Osteoblast (primary cell): ENCODE measurements at regions not wholly inside any gene's neighbourhood (a gene's known extent, or its start where the extent isn't known, plus 50 kb on each side); places are given as distances from the start of the nearest gene placed in this dataset.
A peak's percentile ranks its signal among the peaks of the same experiment; 100 is the strongest.

Experiments
- DNase-seq: peaks from one replicate; pipeline ENCODE4 v3.0.0; 2011; ENCODE audit warnings: low spot score, mixed read lengths; ENCODE audit not compliant: insufficient read length; ENCODE audit errors: missing footprints
- H2AFZ ChIP-seq: 2 replicates; pipeline ENCODE4 v1.6.0; 2011; ENCODE audit warnings: mild to moderate bottlenecking, low read length
- H3K27ac ChIP-seq: 2 replicates; pipeline ENCODE4 v1.5.1; 2011; ENCODE audit warnings: mild to moderate bottlenecking, low read depth, low read length, moderate library complexity
- H3K27me3 ChIP-seq: 2 replicates; pipeline ENCODE4 v1.6.0; 2012; ENCODE audit warnings: mild to moderate bottlenecking, control low read depth, inconsistent platforms, low read length, moderate library complexity; ENCODE audit not compliant: insufficient read depth
- H3K36me3 ChIP-seq: 2 replicates; pipeline ENCODE4 v1.5.1; 2011; ENCODE audit warnings: mild to moderate bottlenecking, low read length, control low read depth, moderate library complexity; ENCODE audit not compliant: insufficient read depth
- H3K4me1 ChIP-seq: 2 replicates; pipeline ENCODE4 v1.5.1; 2011; ENCODE audit warnings: mild to moderate bottlenecking, low read length, control low read depth, moderate library complexity; ENCODE audit not compliant: insufficient read depth
- H3K4me2 ChIP-seq: 2 replicates; pipeline ENCODE4 v1.6.0; 2011; ENCODE audit warnings: mild to moderate bottlenecking, low read length; ENCODE audit not compliant: insufficient read depth
- H3K4me3 ChIP-seq: fragments of 200-600 bp; sonication (generic); 3 replicates; pipeline ENCODE4 v1.5.1; 2012; ENCODE audit warnings: mild to moderate bottlenecking, low read length, inconsistent platforms; ENCODE audit not compliant: insufficient read depth
- H3K79me2 ChIP-seq: 2 replicates; pipeline ENCODE4 v1.6.0; 2012; ENCODE audit warnings: mild to moderate bottlenecking, low read length, control low read depth, inconsistent platforms; ENCODE audit not compliant: insufficient read depth
- H3K9me3 ChIP-seq: 2 replicates; pipeline ENCODE4 v1.5.1; 2011; ENCODE audit warnings: low read depth, low read length, control low read depth
- H4K20me1 ChIP-seq: 2 replicates; pipeline ENCODE4 v1.6.0; 2012; ENCODE audit warnings: mild to moderate bottlenecking, low read length, control low read depth; ENCODE audit not compliant: insufficient read depth
- CTCF ChIP-seq: IDR thresholded peaks from 2 replicates; pipeline ENCODE4 v1.5.1; 2011; ENCODE audit warnings: mild to moderate bottlenecking, low read depth, low read length, moderate library complexity; ENCODE audit errors: extremely low read depth

- no peaks in the 10 kb centered on the region for H3K27me3 ChIP-seq
- no peak for TF ChIP-seq CTCF
- no peaks in the 10 kb centered on the region for H3K79me2 ChIP-seq
- peak overlapping the region; percentile 30 for H3K4me2 ChIP-seq
- H3K36me3 ChIP-seq, result no peaks in the 10 kb centered on the region
- no peaks in the 10 kb centered on the region for H4K20me1 ChIP-seq
- peak overlapping the region; percentile 2 for H3K4me3 ChIP-seq
- no peaks in the 10 kb centered on the region for H3K4me1 ChIP-seq
- H2AFZ ChIP-seq, result peak overlapping the region; percentile 79
- DNase-seq, result peak; percentile 54
- H3K9me3 ChIP-seq, result no peaks in the 10 kb centered on the region
- H3K27ac ChIP-seq, result no peak overlapping the region
These were observed 364.5 kb upstream of the CDH2 start for GRCh38 chr18:28541276-28541930.

GRCh38 chr18:28529644-28530043, 352.7 kb upstream of the CDH2 start:
- H3K4me2 ChIP-seq, result no peak overlapping the region
- no peaks in the 10 kb centered on the region for H3K79me2 ChIP-seq
- H3K27me3 ChIP-seq, result no peaks in the 10 kb centered on the region
- TF ChIP-seq CTCF, result no peak
- H4K20me1 ChIP-seq, result no peaks in the 10 kb centered on the region
- H3K36me3 ChIP-seq, result no peaks in the 10 kb centered on the region
- no peaks in the 10 kb centered on the region for H3K9me3 ChIP-seq
- no peaks in the 10 kb centered on the region for H3K4me1 ChIP-seq
- DNase-seq, result no peak
- H2AFZ ChIP-seq, result no peak overlapping the region
- H3K4me3 ChIP-seq, result no peak overlapping the region
- no peak overlapping the region for H3K27ac ChIP-seq

GRCh38 chr18:28526196-28526595, 349.3 kb upstream of the CDH2 start:
- Histone ChIP-seq H2AFZ (no peak overlapping the region), H3K36me3 (no peaks in the 10 kb centered on the region), H3K79me2 (no peaks in the 10 kb centered on the region), H3K27ac (no peak overlapping the region), H4K20me1 (no peaks in the 10 kb centered on the region), H3K4me1 (no peaks in the 10 kb centered on the region), H3K9me3 (no peaks in the 10 kb centered on the region), H3K27me3 (no peaks in the 10 kb centered on the region), H3K4me3 (no peak overlapping the region), H3K4me2 (no peak overlapping the region)
- no peak for TF ChIP-seq CTCF
- no peak for DNase-seq

- H3K4me2 ChIP-seq, result no peak overlapping the region
- TF ChIP-seq CTCF, result no peak
- H3K4me3 ChIP-seq, result no peak overlapping the region
- H3K79me2 ChIP-seq, result no peaks in the 10 kb centered on the region
- no peaks in the 10 kb centered on the region for H3K27me3 ChIP-seq
- H2AFZ ChIP-seq, result no peak overlapping the region
- no peaks in the 10 kb centered on the region for H4K20me1 ChIP-seq
- no peak for DNase-seq
- no peaks in the 10 kb centered on the region for H3K4me1 ChIP-seq
- H3K27ac ChIP-seq, result no peak overlapping the region
- H3K9me3 ChIP-seq, result no peaks in the 10 kb centered on the region
- H3K36me3 ChIP-seq, result no peaks in the 10 kb centered on the region
These were observed 347.0 kb upstream of the CDH2 start for GRCh38 chr18:28523758-28524475.
